ENCODE measurements at regions not wholly inside any gene's neighbourhood (a gene's known extent, or its start where the extent isn't known, plus 50 kb on each side); places are given as distances from the start of the nearest gene placed in this dataset.

GRCh38 chr2:64819774-64820688 is 166.3 kb upstream of the SERTAD2 start:
- no peak for DNase-seq
- no peak overlapping the region for H3K27ac Mint-ChIP-seq (ENCODE audit: unreplicated experiment)
- no peaks in the 10 kb centered on the region for H3K9me3 Mint-ChIP-seq (ENCODE audit: unreplicated experiment)
- no peaks in the 10 kb centered on the region for H3K36me3 Mint-ChIP-seq (ENCODE audit: unreplicated experiment)
- no peak overlapping the region for H3K4me3 Mint-ChIP-seq (ENCODE audit: unreplicated experiment)
- H3K27me3 Mint-ChIP-seq (ENCODE audit: unreplicated experiment), result peaks cover 3% of the 10 kb centered on the region
- TF ChIP-seq CTCF (IDR thresholded peaks at IDR 0.05; ENCODE audit: partially characterized antibody, unreplicated experiment), result no peak
- H3K4me1 Mint-ChIP-seq (ENCODE audit: low read depth, unreplicated experiment), result no peaks in the 10 kb centered on the region

GRCh38 chr2:64820901-64821300 is 167.2 kb upstream of the SERTAD2 start:
- TF ChIP-seq CTCF (IDR thresholded peaks at IDR 0.05; ENCODE audit: partially characterized antibody, unreplicated experiment), result no peak

GRCh38 chr2:64823794-64824193 is 165.4 kb upstream of the SLC1A4 start:
- Mint-ChIP-seq H3K4me1 (ENCODE audit: low read depth, unreplicated experiment) (no peaks in the 10 kb centered on the region), H3K27ac (ENCODE audit: unreplicated experiment) (no peak overlapping the region), H3K4me3 (ENCODE audit: unreplicated experiment) (no peak overlapping the region), H3K27me3 (ENCODE audit: unreplicated experiment) (peaks cover 5% of the 10 kb centered on the region), H3K36me3 (ENCODE audit: unreplicated experiment) (no peaks in the 10 kb centered on the region), H3K9me3 (ENCODE audit: unreplicated experiment) (no peaks in the 10 kb centered on the region)
- DNase-seq, result no peak
- TF ChIP-seq CTCF (IDR thresholded peaks at IDR 0.05; ENCODE audit: partially characterized antibody, unreplicated experiment), result no peak

More at GRCh38 chr2:64820901-64821300, 167.2 kb upstream of the SERTAD2 start:
- Mint-ChIP-seq H3K27ac (ENCODE audit: unreplicated experiment) (no peak overlapping the region), H3K4me1 (ENCODE audit: low read depth, unreplicated experiment) (no peaks in the 10 kb centered on the region), H3K9me3 (ENCODE audit: unreplicated experiment) (no peaks in the 10 kb centered on the region), H3K27me3 (ENCODE audit: unreplicated experiment) (peaks cover 3% of the 10 kb centered on the region), H3K4me3 (ENCODE audit: unreplicated experiment) (no peak overlapping the region), H3K36me3 (ENCODE audit: unreplicated experiment) (no peaks in the 10 kb centered on the region)
- no peak for DNase-seq

GRCh38 chr2:64825831-64826491 is 163.2 kb upstream of the SLC1A4 start:
- no peak for DNase-seq
- Mint-ChIP-seq H3K27me3 (ENCODE audit: unreplicated experiment) (peaks cover 3% of the 10 kb centered on the region), H3K36me3 (ENCODE audit: unreplicated experiment) (no peaks in the 10 kb centered on the region), H3K27ac (ENCODE audit: unreplicated experiment) (no peak overlapping the region), H3K4me1 (ENCODE audit: low read depth, unreplicated experiment) (no peaks in the 10 kb centered on the region), H3K4me3 (ENCODE audit: unreplicated experiment) (no peak overlapping the region), H3K9me3 (ENCODE audit: unreplicated experiment) (no peaks in the 10 kb centered on the region)
- no peak for TF ChIP-seq CTCF (IDR thresholded peaks at IDR 0.05; ENCODE audit: partially characterized antibody, unreplicated experiment)

- no peaks in the 10 kb centered on the region for H3K4me1 Mint-ChIP-seq (ENCODE audit: low read depth, unreplicated experiment)
- H3K27me3 Mint-ChIP-seq (ENCODE audit: unreplicated experiment), result peaks cover 3% of the 10 kb centered on the region
- H3K9me3 Mint-ChIP-seq (ENCODE audit: unreplicated experiment), result no peaks in the 10 kb centered on the region
- DNase-seq, result no peak
- no peak overlapping the region for H3K27ac Mint-ChIP-seq (ENCODE audit: unreplicated experiment)
- H3K36me3 Mint-ChIP-seq (ENCODE audit: unreplicated experiment), result no peaks in the 10 kb centered on the region
- no peak overlapping the region for H3K4me3 Mint-ChIP-seq (ENCODE audit: unreplicated experiment)
- TF ChIP-seq CTCF (IDR thresholded peaks at IDR 0.05; ENCODE audit: partially characterized antibody, unreplicated experiment), result no peak
Measured at GRCh38 chr2:64826703-64827102, 162.5 kb upstream of the SLC1A4 start.
